CD4-positive, alpha-beta T cell treated with Interleukin-6 for 4 hours (primary cell): ENCODE measurements at regions not wholly inside any gene's neighbourhood (a gene's known extent, or its start where the extent isn't known, plus 50 kb on each side); places are given as distances from the start of the nearest gene placed in this dataset.

ENCODE experiments used
- DNase-seq: peaks from one replicate; pipeline ENCODE4 v3.0.0-alpha.2; 2020; ENCODE audit warnings: mixed read lengths

DNA sequence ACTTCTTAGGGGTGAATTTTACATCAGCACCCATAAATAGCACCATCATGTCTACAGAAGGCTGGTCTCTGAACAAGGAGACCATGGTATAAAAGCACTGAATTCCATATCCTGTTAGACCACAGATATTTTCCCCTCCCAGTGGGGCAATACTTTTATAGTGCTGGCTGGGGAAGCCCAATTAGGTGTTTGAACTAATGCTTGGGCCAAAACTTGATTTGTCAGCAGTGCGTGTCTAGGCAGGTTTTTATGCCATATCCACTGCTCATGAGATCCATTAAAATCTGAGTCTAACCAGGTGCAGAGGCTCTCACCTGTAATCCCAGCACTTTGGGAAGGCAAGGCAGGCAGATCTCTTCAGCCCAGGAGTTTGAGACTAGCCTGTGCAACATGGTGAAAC is 623.0 kb downstream of the NPHP4 start:
- no peak for DNase-seq

DNA sequence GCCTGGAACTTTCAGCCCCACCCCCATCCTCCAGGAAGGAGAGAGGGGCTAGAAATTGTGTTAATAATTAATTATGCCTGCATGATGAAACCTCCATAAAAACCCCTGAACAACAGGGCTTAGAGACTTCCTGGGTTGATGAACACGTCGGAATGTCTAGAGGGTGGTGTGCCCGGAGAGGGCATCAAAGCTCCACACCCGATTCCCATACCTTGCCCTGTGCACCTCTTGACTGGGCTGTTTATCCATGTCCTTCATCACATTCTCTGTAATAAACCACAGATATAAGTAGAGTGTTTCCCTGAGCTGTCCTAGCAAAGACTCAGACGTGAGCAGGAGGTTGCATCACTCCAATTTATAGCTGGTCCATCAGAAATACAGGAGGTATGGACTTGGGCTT is 624.0 kb downstream of the NPHP4 start:
- DNase-seq, result no peak

DNA sequence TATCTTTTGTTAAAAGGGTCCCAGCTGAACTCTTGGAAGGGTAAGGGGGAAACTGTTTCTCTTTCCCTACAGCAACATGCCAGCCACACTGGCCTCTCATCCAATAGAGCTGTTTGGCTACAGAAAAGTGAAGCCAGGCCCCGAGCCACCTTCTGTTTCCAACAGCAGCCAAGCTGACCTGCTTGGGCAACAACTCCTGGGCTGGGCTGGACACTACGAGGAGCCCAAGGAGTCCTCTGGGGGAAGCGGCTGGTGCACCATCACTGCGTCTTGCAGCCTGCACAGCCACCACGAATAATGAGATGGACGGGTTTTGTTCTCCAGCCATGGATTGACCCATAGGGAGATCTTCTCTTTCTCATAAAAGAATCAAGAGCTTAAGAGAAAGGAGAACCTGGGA is 624.9 kb downstream of the NPHP4 start:
- no peak for DNase-seq

DNA sequence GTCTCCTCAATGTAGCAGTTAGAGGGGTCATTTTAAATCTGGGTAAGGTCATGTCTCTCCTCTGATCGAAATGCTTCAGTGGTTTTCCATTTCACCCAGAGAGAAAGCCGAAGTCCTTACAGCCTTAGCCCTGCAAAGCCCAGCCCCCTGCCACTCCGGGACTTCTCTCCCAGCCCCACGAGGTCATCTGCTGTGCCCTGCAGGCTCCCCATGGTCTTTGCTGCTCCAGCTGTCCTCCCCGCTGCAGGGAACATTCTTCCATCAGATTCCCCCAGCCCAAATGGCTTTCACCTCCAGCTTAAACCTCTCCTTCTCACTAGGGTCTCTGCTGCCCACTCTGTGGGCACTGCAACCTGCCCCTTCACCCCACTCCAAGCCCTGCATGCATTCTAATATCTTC is 626.5 kb downstream of the NPHP4 start:
- no peak for DNase-seq

DNA sequence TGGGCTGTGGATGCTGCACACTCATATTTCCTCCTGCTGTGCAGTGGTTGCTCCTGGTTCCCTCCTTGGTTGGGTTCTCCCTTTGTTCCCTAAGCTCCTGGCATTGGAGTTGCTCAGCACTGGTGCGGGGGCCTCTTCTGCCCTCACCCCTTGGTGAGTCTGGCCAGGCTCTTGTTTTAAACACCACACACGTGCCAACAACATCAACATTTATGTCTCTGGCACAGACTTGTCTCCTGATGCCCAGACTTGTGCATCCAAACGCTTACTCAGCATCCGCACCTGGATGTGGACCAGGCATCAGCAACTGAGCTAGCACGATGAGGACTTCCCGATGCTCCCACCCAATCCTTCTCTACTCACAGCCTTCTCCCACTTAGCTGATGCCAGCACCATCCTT is 627.6 kb downstream of the NPHP4 start:
- DNase-seq, result no peak

DNA sequence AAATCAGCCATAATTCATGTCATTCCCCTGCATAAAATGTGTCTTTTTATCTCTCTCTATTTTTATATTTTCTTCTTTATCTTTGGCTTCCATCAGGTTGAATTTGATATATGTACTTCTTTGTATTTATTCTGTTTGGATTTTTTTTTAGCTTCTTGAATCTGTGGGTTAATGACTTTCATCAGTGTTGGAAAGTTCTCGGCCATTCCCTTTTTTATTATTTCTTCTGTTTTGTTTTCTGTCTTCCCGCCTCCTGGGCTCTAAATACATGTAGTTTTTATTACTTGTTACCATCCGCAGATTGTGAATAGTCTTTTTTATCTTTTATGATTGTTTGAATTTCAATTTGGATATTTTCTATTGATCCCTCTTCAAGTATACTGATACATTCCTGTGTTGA is 637.5 kb downstream of the NPHP4 start:
- DNase-seq, result no peak

- DNase-seq, result no peak
These were observed 640.9 kb downstream of the NPHP4 start for GRCh38 chr1:5351366-5351765.

GRCh38 chr1:5349526-5349925 is 642.7 kb downstream of the NPHP4 start:
- DNase-seq, result no peak

DNA sequence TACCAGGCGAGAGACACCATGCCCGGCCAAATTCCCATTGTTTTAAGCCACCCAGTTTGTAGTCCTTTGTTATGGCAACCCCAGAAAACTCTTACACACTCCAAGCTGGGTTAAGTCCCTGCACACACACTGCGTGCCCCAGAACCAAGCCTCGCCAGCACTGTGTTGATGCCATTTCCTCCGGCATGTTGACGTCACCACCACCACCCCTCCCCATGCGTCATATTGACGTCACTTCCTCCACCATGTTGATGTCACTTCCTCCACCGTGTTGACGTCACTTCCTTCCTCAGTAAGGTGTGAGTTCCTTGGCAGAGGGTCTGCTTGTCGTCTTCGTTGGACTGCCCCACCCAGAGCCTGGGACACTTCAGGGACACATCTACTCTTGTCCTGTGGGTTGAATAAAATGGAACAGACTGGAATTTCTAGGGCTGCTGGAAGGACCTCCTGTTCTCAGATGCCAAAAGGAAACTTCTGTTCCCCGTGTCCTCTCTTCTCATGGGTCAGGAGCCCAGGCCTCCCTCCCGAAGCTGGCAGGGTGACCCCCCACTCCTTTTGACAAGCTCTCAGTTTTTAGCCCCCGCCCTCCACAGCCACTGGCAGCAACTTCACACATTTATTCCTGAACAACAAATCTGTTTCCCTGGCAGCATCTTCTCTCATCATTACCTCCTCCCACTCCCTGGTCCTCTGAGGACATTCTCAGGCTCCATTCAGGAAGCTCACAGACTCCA is 643.3 kb downstream of the NPHP4 start:
- DNase-seq, result no peak

DNA sequence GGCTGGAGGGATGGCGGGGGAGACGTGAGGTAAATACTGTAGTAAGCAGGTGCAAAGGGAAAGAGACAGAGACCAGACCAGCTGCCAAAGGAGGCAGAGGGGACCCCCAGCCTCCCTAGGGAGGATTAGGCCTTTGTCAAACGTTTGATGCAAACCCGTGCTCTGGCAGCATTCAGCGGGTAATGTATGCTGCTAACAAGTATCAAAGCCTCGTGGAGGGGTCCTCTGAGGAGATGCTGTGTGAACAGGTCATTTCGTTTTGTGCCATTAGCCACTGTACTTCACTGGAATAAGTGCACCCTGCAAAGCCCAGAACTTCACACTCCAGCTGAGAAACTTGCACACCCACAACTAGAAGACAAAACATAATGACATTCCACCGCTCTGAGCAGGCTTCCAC is 644.5 kb downstream of the NPHP4 start:
- no peak for DNase-seq

DNA sequence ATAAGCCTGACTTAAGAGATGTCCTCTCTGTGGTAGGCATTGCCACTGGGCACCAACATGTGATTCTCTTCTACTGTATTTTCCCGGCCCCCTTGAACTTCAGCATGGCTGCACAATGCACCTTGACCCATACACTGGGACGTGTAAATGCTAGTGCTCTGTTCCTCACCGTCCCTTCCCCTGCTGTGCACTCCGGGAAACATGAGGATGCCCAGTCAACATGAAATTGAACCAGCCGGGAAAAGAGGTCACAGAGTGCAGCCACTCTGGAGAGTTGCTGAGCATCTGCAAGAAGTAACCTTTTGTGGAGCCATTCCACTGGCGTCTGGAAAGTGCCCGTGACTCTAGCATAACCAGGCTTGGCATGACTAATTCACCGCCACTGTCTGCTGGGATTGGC is 646.7 kb downstream of the NPHP4 start:
- no peak for DNase-seq

DNA sequence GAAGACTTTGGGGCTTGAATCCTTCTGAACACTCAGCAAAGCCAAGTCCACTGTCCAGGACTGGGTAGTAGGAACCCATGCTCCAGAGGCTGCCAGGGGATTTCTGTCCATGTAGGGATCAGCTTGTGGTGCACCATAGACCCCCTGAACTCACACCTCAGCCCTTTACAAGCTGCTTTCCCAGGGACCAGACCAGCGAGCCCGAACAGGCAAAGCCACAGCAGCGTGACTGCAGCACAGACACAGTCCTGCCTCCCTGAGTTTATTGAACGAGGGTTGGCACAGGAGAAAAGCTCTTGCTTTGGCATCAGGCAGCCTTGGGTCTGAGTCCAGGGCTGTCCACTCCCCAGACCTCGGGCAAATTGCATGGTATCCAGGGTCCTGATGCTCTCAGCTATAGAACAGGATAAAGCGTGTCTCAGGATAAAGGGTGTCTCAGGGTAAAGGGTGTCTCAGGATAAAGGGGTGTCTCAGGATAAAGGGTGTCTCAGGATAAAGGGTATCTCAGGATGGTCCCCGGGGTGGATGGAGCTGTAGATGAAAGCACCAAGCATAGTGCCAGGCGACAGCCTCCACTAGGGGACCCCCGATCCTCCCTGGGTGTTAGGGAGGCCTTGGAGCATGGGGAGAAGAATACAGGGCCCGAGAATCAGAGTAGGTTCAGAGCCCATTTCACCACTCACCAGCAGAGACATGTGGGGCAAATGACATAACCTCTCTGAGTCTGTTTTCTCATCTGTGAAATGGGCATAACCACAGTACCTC is 648.8 kb downstream of the NPHP4 start:
- no peak for DNase-seq

DNA sequence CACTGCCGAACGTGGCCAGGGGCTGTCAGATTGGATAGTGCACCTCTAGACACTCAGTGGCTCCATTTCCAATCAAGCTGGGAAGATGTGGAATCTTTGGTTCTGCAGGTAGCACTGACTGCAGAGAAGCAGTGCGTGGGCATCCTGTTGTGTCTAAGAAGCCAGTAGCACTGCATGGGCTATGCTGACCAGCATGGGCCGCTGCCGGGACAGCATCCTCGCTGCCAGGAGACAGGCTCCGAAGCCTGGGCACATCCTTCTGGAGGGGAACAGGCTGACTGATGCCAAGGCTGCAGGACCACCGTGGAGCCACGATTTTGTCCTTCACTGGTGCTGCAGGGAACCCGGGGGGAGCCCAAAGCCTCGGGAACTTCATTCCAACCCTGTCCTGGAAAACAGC is 649.4 kb downstream of the NPHP4 start:
- DNase-seq, result no peak

DNA sequence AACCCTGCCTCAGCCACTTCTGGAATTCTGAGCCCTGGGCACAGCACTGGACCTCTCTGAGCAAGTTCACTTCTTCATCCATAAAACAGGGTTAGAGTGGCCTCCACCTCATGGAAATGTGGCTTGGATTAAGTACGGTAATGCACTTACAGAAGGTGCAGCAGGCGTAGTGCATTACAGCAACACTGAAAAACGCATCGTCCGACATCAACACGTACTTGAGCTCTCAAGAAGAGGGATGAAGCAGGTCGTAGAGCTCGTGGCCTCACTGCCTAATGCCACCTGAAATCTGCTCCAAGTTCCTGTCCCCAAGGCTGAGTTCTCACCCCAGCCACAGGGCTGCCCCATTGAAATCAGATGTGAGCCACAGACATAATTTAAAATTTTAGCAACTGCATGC is 650.1 kb downstream of the NPHP4 start:
- DNase-seq, result no peak

DNA sequence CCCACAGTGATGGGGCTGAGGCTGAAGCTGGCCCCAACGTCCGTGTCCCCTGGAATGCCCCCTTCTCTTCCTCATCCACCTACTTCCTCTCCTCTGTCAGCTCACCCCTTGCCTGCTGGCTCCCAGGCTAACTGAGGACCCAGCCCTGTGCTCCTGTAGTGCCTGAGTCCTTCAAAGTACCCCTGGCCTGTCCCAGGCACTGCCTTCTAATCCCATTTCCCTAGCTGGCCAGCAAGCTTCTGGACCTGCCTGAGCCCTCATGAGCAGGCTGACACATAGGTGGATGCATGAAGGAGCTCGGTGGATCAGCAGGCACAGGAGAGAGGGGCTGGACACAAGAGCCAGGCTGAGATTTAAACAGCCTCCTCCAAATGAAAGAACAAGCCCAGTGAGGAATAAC is 650.8 kb downstream of the NPHP4 start:
- DNase-seq, result no peak

- DNase-seq, result no peak
These were observed 651.6 kb downstream of the NPHP4 start for GRCh38 chr1:5340560-5341130.

- DNase-seq, result no peak
These were observed 653.8 kb downstream of the NPHP4 start for GRCh38 chr1:5338466-5338865.

DNA sequence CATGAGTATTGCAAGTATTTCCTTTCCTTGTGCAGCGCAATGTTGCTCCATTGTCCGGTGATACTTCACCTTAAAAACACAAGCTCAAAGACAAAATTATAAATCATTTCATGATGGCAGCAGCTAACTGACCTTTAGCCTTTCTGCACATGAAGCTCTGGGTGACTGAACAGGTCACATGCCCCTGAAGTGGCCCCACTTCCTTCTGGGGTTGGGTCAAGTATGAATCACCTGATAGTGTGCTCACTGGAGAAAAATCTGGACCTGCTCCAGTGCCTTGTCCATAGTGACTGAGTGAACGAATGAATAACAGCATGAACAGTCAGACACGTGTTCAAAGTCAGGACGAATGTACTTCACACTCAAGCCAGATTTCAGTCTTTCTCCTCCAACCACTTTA is 658.9 kb downstream of the NPHP4 start:
- DNase-seq, result no peak

GRCh38 chr1:5331101-5331500 is 661.1 kb downstream of the NPHP4 start:
- no peak for DNase-seq

DNA sequence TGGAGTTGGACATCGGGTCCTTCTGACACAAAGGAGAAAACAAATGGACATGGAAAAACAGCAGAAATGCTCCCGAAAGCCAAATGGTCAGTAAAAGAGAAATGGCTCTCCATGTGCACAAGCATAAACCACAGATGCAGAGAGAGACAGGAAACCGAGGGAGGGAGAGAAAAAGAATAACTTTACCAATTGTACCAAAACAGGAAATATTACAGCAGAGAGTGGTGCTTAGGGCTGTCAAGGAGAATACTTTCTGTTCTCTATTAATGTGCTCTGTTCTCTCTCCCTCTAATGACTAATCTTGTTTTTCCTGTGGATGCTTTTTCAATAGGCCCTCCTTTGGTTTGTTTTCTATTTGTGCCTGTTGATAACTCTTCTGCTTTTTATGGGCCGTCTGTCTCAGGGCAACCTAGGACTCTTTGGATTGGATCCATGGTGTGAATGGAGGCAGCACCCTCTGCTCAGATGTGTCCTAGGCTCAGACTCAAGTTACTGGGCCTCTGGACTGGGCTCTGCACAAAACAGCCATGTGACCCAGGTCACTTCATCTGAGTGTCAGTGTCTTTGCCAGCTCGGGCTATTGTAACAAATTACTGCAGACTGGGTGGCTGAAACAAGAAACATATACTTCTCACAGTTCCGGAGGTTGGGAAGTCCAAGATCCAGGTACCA is 663.0 kb downstream of the NPHP4 start:
- DNase-seq, result no peak

GRCh38 chr1:5324883-5325282 is 667.3 kb downstream of the NPHP4 start:
- DNase-seq, result no peak

DNA sequence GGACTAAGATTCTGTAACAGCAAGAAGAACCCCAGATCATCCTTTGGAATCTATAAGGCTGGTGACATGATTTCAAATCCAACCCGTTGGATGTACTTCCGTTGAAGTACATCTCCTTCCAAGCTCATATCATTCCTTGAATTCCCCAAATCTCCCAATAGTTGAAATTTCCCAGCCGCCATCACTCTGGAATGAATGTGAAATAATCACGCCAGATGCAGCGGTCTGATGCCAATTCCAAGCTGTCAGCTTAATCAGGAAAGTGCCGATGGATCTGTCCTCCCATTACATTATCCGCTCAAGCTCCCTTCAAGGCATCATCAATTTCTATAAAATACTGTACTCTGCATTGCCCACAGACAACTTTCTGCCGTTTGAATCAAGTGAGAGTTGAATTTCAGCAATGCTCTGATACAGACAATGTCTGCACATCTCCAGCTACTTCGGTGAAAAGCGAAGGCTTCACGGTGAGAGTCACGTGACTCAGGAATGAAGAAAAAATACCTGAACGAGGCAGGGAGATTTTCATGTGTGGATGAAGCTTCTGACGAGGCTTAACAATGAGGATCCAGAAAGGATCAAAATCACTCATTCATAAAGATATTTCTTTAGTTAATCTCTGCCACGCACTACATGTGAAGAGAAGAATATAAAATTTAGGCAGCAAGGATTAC is 663.9 kb downstream of the AJAP1 start:
- no peak for DNase-seq

DNA sequence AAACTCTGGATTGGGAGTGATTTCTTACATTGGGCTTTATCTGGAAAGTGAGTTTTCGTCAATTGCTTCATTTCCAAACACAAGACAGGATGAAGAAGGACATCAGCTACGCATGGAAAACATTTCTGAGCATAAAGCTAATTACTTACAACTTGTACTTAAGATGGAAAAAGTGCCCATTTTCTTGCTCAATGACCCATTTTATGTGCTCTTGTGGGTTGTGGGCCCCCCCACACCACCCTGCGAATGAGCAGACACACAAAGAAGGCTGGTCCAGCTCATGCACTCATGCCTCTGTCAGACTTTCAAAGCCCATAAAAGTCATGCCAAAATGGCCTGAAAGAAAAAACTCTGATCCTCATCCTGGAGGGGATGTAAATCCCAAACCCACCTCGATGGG is 663.0 kb downstream of the AJAP1 start:
- no peak for DNase-seq
